Esophagus mucosa (tissue), 1 donor: ENCODE measurements at regions not wholly inside any gene's neighbourhood (a gene's known extent, or its start where the extent isn't known, plus 50 kb on each side); places are given as distances from the start of the nearest gene placed in this dataset.
"Not testable (repeated sequence)": the region's sequence is repeated elsewhere in the genome, so short reads cannot be mapped to it uniquely, and the experiment has no call there.

ENCODE experiments used
- ATAC-seq: fragments of 200-7000 bp; cut with Tn5 transposase; one replicate; pipeline ENCODE4 v1.9.1; 2020
- donor health status: DM: yes; HTN: yes; CAD: no.

DNA sequence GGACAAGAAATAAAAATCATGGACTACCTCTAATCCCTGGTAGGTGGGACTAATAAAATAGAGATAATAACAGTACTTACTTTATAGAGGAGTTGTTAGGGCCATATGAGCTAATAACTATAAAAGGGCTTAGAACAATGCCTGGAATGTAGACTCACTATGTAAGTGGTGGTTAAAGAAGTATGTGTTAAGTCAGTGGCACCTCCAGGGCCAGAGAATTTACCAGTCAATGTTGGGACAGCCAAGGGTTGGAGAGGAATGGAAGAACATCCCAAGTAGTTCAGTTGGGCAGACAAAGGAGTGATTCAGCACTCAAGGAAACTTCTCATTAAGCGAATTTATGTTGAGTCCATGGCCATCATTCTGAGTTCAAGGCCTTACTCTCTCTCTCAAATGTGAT, 116.8 kb downstream of the OTOR start:
- no peak for ATAC-seq

DNA sequence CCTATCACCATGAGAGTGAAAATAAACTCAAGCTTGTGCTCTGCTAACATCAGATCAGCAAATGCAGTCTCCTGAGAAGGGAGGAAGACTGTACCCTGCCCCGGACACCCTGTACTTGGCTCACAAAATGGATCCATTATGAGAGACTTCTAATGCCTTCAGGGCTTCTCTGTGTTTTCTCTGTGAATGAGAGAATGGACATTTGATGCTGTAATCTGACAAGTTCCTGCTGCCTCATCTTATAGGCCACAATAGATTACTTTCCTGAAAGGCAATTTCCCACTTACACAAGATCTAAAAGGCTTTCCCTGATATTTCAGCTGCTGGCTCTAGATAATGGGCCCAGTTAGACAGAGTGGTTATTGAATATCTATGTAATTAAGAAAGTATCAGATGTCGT, 117.2 kb downstream of the OTOR start:
- no peak for ATAC-seq

DNA sequence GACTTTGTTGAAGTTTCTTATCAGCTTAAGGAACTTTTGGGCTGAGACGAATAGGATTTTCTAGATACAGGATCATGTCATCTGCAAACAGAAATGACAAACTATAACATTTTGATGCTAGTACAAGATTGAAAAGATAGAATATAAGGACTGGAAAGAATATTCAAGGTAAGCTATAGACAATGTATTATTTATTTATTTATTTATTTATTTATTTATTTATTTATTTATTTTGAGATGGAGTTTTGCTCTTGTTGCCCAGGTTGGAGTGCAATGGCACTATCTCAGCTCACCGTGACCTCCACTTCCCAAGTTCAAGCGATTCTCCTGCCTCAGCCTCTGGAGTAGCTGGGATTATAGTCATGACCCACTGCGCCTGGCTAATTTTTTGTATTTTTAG, 125.0 kb downstream of the OTOR start:
- not testable (repeated sequence) for ATAC-seq

DNA sequence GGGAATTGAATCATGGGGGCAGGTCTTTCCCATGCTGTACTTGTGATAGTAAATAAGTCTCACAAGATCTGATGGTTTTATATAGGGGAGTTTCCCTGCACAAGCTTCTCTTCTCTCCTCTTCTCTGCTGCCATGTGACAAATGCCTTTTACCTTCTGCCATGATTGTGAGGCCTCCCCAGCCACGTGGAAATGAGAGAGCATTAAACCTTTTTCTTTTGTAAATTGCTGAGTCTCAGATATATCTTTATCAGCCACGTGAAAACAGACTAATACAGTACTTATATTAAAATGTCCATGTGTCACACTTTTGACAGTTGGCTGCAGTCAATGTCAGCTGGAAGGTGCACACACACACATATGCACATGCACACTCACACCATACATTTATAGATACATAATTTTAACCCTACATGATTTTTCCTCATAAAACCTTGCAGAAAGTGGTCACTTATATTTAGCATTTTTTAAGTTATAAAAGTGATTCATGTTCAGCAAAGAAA, 128.9 kb downstream of the OTOR start:
- ATAC-seq, result no peak

DNA sequence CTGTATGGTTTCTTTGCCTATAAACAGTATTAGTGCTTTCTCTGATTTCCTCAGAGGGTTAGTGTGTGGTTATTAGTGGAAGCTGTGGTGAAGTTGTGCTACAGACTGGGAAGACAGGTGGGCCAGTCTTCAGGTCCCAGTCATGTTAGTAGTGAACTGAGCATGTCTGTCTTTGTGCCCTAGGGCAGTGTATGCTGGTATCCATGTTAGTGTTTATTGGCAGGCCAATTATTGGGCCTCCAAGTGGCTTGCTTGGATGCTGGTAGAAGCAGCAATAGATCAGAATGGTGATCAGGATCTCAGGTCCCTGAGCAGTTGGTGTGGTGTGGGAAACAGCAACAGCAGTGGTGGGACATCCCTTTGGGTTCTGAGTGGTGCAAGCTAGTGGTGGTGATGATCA, 137.6 kb downstream of the OTOR start:
- no peak for ATAC-seq

DNA sequence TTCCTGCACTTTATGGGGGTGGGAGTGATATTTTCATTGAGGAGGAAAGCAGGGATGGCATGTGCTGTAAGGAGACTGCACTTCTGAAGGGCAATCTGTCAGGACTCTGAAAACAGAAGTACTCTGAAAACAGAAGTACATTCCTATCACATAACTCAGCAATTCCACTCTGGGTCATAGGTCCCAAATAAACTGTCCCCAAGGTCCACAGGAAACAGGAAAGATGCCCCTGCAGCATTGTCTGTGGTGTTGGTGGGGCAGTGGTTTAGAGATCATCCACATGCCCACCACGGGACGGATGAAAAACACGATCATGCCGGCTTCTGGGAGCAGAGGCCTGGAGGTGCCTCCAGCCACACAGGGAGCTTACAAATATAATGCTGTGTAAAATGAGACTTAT, 150.3 kb downstream of the OTOR start:
- no peak for ATAC-seq

DNA sequence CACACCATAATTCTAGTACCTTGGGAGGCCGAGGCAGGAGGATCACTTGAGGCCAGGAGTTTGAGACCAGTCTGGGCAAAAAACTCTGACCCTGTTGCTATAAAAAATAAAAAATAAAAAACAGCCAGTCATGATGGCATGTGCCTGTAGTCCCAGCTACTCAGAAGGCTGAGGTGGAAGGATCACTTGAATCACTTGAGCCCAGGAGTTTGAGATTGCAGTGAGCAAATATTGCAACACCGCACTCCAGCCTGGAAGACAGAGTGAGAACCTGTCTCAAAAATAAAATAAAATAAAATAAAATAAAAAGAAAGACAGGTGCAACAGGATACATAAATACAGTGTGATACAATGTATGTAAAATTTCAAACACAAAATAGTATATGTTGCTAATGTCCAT, 154.5 kb downstream of the OTOR start:
- ATAC-seq, result no peak

DNA sequence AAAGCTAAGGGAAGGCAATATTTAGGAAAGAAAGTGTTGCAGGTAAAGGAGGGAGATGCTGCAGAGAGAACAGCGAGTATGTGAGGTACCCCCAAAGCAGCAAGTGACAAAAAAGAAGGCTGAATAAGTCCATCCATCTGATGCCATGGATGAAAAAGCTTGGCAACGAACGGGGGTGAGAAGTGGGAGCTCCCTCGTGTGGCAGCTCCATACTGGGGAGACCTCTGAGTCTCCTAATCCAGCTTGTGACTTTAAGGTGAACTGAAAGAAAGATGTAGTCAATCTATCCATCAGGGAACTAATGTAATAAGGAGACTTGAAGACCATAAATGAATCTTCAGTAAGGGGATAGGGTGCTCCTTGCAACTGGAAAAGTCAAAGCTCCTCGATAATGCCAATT, 156.6 kb downstream of the OTOR start:
- no peak for ATAC-seq

DNA sequence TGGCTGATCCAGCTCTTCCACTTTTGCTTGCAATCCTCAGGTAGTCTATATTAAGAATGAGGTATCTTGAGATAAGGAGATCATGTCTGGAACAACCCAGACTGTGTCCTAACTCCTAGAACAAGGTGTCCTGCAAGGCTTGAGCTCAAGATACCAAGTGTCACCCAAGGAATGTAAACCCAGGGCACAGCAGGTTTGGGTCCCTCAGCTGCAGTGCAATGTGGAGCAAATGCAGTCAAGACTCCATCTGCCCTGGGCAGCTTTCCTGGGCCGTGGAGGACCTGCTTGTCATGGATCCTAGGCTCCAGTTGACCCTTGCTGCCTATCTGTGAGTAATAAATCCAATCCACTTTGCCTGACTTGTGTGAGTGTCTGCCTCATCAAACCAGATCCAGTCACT, 166.1 kb downstream of the OTOR start:
- ATAC-seq, result no peak

DNA sequence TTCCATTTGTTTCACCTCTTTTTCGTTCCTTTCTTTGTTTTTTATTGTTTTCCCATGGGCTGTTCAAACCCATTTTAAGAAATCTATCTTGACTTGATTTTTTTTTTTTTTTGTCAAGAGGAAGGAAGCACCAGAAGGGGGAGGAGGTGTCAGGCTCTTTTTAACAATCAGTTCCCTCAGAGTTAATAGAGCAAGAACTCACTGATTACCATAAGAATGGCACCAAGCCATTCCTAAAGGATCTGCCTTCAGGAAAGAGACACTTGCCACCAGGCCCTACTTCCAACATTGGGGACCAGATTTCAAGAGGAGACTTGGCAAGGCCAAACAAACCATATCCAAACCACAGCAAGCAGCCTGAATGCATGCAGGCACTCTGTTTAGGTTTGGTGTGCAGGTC, 168.0 kb downstream of the OTOR start:
- no peak for ATAC-seq

DNA sequence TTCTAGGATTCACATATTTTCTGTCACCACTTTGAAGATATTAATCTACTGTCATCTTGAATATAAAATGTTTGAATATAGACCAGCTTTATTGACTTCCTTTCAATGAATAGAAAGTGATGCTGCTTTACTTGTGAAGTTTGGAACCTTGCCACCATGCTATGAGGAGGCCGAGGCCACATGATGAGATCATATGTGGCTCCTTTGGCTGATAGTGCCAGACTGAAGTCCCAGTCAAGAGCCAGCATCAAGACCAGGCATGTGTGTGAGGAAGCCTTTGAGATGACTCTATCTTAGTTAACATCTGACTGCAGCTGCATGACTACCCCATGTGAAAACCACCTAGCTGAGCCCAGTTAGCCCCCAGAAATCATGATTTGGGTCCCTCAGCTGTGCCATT, 169.5 kb downstream of the OTOR start:
- no peak for ATAC-seq

DNA sequence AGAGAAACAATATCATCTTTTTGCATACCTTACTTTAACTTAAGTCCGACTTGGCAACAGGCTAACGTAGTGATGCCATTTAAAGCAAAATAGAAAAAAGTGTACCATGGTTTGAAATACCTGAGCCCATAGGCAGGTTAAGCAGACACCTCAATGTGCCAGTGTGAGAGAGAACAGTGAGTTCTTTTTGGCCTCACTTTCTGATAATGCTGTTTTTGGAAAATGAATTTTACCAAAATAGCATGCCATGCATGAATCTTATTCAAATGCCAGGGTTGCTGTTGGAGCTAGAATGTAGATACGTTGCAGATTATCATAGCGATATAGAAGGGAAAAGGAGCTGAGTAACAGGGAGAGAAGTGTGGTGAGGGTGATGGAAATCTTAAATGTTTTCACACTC, 170.2 kb downstream of the OTOR start:
- no peak for ATAC-seq

DNA sequence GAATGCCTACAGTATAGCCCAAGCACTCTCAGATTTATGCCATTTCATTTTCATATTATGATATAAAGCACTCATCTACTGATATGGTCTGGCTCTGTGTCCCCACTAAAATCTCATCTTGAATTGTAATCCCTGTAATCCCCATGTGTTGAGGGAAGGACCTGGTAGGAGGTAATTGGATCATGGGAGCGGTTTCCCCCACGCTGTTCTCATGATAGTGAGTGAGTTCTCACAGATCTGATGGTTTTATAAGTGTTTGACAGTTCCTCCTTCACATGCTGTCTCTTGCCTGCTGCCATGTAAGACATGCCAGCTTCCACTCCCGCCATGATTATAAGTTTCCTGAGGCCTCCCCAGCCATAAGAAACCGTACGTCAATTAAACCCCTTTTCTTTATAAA, 171.7 kb downstream of the OTOR start:
- ATAC-seq, result no peak

DNA sequence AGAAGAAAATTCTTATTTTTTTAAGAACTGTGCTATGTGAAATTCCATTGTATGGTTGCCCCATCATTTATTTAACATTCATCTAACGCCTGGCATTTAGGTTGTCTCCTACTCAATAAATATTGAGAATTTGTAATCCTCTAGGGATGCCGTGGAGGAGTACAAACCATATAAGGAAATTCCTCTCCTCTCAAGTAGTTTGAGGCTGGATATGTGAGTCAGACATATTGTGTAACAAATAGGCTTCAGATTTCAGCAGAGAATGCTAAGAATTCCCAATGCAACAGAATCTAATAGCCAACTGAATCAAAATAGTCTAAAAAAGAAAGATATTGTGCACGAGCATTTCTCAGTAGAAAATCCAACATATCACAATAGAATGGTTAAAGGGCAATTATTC, 174.7 kb downstream of the OTOR start:
- no peak for ATAC-seq

DNA sequence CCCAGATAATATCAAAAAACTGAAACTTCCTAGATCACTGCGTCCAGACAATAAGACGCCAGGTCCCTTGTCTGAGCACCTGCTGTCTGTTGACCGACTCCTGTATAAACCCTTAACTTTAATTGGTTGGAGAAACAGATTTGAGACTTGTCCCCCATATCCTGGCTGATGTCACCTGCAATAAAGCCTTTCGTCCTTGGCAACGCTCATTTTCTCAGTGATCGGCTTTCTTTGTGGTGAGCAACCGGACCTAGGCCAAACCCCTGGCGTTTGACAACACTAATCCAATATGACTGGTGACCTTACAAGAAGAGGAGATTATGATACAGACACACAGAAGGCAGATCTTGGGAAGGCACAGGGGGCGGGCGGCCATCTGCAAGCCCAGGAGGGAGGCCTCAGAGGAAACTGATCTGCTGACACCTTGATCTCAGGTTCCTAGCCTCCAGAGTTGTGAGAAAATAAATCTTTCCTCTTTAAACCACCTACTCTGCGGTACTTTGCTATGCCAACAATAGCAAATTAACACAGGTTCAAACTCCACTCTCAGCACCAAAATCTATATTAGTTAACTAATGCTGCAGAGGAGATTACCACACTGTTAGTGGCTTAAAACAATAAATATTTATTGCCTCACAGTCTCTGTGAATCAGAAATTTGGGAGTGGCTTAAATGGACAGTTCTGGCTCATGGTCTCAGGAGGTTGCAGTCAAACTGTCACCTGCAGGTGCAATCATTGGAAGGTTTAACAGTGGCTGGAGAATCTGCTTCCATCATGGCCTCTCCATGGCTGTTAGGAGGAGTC, 178.7 kb downstream of the OTOR start:
- ATAC-seq, result no peak

DNA sequence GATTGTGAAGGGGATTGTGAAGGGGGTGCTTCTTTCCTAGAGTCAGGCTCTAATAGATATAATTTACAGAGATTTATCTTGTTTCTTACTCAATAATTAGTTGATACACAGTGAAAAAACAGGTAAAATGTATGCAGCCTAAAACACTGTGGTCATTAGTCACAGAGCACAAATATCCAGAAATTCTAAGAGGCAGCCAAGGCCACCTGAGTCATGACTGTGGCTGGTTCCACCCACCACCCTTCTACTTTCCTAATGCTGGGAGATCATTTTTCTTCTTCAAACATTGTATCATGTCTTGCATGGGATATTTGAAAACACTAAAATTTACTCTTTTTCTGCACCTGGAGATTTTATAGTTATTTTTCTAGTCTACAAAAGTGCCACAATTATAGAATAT, 181.6 kb downstream of the OTOR start:
- no peak for ATAC-seq

DNA sequence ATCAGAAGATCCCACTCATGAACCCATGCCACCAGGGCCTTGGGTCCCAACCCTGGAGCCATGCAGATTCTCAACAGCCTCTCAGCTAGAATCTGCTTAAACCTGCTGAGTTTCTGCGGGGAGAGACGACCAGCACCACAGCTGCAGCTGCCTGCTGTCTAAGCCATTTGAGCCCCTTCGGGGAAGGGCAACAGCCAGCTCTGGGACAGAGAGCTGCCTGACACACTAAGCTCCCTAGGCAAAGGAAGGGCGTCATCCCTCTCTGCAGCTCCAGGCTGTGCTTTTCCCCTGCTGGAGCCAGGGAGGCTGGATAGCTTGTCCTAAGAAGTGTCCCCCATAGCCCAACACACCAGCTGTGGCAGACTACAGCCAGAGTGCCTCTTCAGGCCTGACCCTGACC, 182.5 kb downstream of the OTOR start:
- no peak for ATAC-seq

DNA sequence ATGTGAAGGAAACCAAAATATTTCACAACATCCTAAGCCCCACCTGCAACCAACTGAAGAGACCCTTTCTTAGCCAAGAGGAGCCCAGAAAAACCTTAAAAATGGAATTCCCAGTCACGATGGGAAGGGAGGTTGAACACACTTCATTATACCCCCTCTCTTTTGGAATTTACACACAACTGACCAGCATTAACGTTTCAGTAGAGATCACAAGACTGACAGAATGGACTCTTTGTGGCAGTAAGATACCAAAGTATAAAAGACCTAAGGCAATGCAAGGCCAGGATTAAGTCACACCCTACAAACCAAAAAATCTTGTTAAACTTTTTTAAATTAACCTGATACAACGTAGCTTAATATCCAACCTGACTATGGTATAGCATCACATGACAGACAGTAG, 190.9 kb downstream of the OTOR start:
- ATAC-seq, result no peak

DNA sequence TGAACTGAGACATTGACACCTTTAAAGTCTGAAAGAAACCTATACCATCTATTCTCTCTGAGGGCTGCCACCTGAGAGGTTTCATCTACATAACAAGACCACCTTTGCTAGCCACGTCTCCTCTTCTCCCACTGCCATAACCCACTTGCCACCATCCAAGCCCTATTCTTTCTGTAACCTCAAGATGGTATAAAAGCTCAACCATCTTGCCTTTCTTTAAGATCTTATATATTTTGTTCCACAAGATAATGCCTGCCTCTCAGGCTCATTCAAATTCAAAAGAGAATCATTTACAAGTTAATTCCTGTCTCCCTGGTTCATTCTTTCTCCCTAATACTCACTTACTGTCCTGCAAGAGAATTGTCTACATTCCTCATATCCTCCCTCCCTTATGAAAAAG, 192.5 kb downstream of the OTOR start:
- ATAC-seq, result no peak

DNA sequence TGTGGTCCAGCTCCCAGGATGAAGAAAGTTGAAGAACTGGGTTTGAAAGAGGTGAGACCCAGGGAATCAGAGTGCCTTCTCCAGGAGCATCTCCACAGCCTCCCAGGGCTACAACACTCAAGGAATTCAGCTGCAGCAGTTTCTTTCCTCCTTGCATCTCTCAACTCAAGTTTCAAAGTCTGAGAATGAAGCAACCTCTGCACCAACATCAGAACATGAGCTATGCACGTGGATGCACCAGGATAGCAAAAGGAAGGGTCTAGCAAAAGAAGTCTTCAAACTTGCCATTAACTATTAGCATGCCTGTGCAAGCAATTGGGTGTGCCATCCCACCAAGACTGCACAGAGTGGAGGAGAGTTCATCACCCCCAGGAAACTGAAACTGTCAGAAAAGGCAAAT, 193.9 kb downstream of the OTOR start:
- no peak for ATAC-seq

DNA sequence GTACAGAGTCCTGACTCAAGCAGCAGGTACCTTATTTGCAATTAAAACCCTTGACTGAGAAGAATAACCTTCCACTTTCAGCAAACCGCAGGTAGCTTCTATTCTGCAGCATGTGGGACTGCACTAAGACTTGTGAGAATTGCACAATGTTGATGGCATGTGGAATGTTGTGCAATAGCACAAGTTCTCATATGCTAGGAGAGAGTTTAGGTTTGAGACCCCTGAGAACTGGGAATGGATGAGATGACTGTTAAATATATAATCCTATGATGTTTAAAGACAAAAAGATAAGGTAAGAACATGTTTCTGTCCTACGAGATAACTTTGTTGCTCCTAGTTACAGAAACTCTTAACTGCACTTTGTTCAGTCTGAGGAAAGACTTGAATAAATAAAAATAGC, 194.6 kb downstream of the OTOR start:
- ATAC-seq, result no peak

DNA sequence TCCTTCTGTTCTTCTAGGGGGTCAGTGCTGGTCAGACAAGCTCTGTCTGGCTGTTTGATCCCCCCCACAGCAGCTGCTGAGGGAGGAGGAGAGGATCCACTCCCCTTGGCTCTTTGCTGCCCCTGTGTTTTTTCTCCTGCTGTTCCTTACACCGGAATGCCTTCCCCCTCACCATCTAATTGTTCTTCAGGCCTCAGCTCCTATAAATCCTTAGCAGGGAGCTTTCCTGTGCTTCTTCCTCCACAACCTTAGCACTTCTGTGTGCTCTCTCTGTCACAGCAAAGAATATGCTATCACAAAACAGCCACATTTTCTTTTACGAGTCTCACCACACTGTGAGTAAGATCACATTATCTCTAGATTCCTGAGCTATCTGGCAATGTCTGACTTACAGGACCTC, 196.6 kb downstream of the OTOR start:
- no peak for ATAC-seq

DNA sequence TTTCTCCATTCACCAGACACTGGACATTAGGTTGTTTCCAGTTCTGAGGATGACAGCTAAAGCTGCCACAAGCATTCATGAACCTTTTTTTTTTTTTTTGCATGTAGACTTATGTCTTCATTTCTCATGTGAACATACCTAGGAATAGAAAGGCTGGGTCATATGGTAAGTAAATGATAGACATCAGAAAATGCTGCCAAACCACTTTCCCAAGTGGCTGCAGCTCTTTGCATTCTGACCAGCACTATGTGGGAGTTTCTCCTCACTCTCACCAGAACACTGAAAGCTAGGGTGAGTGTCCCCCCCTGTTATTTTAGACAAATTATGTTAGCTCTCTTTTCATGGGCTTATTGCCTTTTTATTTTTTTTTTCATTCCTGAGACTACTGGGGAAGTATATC, 197.5 kb downstream of the OTOR start:
- no peak for ATAC-seq

DNA sequence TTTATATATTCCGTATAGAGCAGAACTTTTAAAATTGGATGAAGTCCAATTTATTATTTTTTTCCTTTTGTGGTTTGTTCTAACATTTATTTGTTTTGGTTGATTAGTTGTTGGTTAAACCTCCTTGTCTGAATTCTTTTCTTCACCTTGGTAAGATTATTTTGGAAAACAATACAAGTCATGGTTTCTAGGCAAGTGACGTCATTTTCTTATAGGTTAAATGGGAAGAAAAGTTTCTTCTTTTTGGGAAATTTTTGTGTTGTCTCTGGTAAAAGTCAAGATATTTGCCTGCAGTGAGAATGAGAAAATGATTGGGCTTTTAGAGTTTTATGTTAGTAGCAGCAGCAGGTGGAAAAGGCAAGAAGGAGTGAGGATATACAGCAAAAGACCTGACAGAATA, 197.9 kb downstream of the OTOR start:
- ATAC-seq, result no peak

DNA sequence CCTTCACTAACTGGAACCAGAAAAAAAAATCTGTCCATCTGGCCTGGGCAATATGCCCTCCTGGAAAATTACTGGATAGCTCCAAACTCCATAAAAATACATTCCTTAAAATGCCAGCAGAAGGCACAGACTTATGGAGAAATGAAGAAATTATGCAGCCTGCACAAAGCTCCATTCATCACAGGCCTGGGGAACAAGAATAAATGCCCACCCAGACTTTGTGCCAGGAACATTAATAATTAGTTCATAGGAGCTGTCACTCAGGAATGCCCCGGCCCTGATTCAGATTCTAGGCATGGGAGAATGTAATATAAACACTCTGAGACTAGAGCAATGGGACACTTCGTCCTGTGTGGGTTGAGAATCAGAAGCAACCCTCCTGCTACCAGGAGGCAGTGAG, 199.3 kb downstream of the OTOR start:
- no peak for ATAC-seq
